Aorta (tissue), 5 donors: ENCODE measurements at regions not wholly inside any gene's neighbourhood (a gene's known extent, or its start where the extent isn't known, plus 50 kb on each side); places are given as distances from the start of the nearest gene placed in this dataset.
"Not testable (repeated sequence)": the region's sequence is repeated elsewhere in the genome, so short reads cannot be mapped to it uniquely, and the experiment has no call there.

Experiments used
- ATAC-seq: fragments of 200-7000 bp; cut with Tn5 transposase; one replicate; pipeline ENCODE4 v1.9.1; 2022; ENCODE audit warnings: moderate library complexity; ENCODE audit not compliant: low FRiP score
- DNase-seq, 2 donors: peaks; one replicate each; pipeline ENCODE4 v3.0.0-alpha.2; 2020
- H3K27ac ChIP-seq, 2 donors: one replicate each; pipeline ENCODE4 v1.5.1; 2013; ENCODE audit warnings: low read length in 2 of 2, mild to moderate bottlenecking in 2 of 2, moderate library complexity in 2 of 2, control low read depth in 1 of 2, inconsistent platforms in 1 of 2, low read depth in 1 of 2
- H3K27me3 ChIP-seq, 2 donors: one replicate each; pipeline ENCODE4 v1.6.1; 2013; ENCODE audit warnings: control low read depth in 1 of 2, low read length in 1 of 2, mild to moderate bottlenecking in 1 of 2, moderate library complexity in 1 of 2; ENCODE audit not compliant: insufficient read depth in 2 of 2, control insufficient read depth in 1 of 2
- H3K36me3 ChIP-seq, 2 donors: one replicate each; pipeline ENCODE4 v1.6.1; 2013; ENCODE audit warnings: control low read depth in 1 of 2, low read length in 1 of 2, mild to moderate bottlenecking in 1 of 2; ENCODE audit not compliant: insufficient read depth in 2 of 2, control insufficient read depth in 1 of 2
- H3K4me1 ChIP-seq, 2 donors: one replicate each; pipeline ENCODE4 v1.6.1; 2013; ENCODE audit warnings: low read length in 2 of 2, control low read depth in 1 of 2, mild to moderate bottlenecking in 1 of 2, moderate library complexity in 1 of 2; ENCODE audit not compliant: insufficient read depth in 2 of 2, control insufficient read depth in 1 of 2
- H3K4me3 ChIP-seq, 2 donors: one replicate each; pipeline ENCODE4 v1.5.1; 2013; ENCODE audit warnings: low read length in 2 of 2, control low read depth in 1 of 2, mild to moderate bottlenecking in 1 of 2
- H3K9me3 ChIP-seq: one replicate; pipeline ENCODE4 v1.6.1; 2013; ENCODE audit warnings: mild to moderate bottlenecking, low read length; ENCODE audit not compliant: control insufficient read depth
- WGBS, 2 donors: extraction: QIAGEN DNeasy Blood & Tissue Kit; methylation state at CpG; one replicate each; pipeline ENCODE4 v1.1.7; 2013; 5-methylcytosine and 5-hydroxymethylcytosine counted together
- intact Hi-C, 2 donors: fragments of 100-400 bp; cut with DNase I; formaldehyde crosslinking; loops; one replicate each; pipeline versions ENCODE4 v1.14.2 to v1.15.0; 2022
- donor health status: healthy with polysubstance abuse.
- donor health status: Bipolar disorder and iron deficiency.
- donor health status: DM: no; HTN: no; CAD: no.
- donor health status: DM: no; HTN: no; CAD: no.
- donor health status: DM: yes; HTN: yes; CAD: no.

DNA sequence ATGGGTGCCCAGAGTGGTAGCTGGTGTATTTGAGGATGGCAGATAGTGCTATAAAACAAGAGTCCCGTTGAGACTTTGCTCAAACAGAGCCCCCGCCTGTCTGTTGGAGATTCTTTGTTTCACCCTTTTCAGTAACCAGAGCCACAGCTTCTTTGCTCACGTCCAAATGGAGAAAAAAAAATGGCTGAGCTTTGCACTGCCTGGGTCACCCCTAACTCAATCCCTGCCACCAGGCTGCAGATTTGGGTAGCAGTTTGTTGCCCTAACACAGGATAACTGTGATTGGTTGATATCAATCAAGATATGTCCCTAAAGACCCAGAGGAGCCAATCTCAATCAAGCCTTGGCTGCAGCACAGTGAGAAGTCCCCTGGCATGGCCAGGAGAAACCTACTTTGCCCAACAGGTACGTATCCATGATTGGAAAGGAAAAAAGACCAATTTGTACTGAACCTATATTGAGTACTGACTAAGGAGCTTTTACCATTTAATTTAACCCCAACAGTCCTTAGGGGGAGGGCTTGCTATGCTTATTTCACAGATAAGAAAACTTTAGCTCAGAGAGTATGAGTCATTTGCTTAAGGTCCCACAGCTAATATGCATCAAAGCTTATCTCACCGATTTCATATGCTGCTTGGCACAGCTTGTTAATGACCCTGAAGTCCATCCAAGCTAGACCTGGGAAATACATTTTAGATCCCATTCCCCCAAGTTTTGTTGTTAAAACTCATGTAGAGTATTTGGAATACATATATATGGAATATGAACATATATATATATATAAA is 72.0 kb upstream of the SH3BP4 start:
- Histone ChIP-seq H3K9me3 (no peaks in the 10 kb centered on the region), H3K4me3 (no peak overlapping the region), H3K36me3 (no peaks in the 10 kb centered on the region), H3K27me3 (no peaks in the 10 kb centered on the region), H3K4me1 (no peaks in the 10 kb centered on the region), H3K27ac (no peak overlapping the region)
- 65 to 72% methylated on average over 5 of the region's 5 CpGs for WGBS, 2 donors
- intact Hi-C loops = loop anchor here (2.0 to 10.0 kb wide), 3 partner anchors 75 to 227 kb away; partner anchors contain the start of gene SH3BP4 (in 1 of the 2)
- ATAC-seq = no peak
- no peak for DNase-seq

DNA sequence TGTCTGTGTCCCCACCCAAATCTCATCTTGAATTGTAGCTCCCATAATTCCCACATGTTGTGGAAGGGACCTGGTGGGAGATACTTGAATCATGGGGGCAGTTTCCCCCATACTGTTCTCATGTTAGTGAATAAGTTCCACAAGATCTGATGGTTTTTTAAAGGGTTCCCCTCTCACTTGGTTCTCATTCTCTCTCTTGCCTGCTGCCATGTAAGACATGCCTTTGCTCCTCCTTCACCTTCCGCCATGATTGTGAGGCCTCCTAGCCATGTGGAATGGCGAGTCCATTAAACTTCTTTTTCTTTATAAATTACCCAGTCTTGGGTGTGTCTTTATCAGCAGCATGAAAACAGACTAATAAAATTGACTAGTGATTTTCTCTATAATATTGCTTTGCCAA is 75.2 kb upstream of the SH3BP4 start:
- H3K9me3 ChIP-seq, ATAC-seq, H3K4me1 ChIP-seq, H3K36me3 ChIP-seq, H3K27me3 ChIP-seq, H3K27ac ChIP-seq, DNase-seq, H3K4me3 ChIP-seq, intact Hi-C loops: not testable (repeated sequence)
- WGBS, 2 donors = 98% methylated on average over 2 of the region's 2 CpGs

DNA sequence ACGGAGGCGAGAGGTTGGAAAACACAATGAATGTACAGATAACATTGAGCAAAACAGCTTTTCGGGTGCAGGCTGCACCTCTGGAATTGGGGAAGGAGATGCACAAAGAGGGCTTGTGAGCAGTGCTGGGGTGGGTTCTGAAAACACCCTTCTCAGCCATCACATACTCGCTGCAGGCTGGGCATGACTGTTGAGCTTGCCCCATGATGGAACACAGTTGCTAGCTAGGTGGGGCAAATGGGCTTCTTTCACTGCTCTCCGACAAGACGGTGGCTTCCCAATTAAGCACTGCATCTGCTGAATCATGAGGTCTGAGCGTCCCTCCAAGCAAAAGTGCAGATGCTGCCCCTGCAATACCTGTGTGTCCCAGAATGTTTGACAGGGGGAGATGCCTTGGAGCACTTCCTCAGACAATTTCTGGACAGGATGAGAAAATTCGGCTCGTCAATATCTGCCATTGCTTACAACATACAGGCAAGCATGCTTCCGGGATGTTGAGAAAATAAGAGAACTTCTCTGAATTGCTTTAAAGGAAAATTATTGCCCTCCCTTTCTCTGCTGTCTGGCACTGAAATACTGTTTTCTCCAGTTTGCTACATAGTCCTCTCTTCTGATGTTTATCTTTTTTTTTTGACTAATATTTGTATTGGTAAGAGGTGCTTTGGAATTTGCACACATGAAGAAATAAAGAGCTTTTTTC is 77.3 kb upstream of the SH3BP4 start:
- H3K4me1 ChIP-seq = no peaks in the 10 kb centered on the region
- DNase-seq (no peak), ATAC-seq (no peak)
- H3K36me3 ChIP-seq = no peaks in the 10 kb centered on the region
- no peak overlapping the region for H3K27ac ChIP-seq
- intact Hi-C loops = no loop called here
- no peaks in the 10 kb centered on the region for H3K27me3 ChIP-seq
- H3K9me3 ChIP-seq = no peaks in the 10 kb centered on the region
- no peak overlapping the region for H3K4me3 ChIP-seq
- 82 to 83% methylated on average over 10 of the region's 10 CpGs for WGBS, 2 donors

DNA sequence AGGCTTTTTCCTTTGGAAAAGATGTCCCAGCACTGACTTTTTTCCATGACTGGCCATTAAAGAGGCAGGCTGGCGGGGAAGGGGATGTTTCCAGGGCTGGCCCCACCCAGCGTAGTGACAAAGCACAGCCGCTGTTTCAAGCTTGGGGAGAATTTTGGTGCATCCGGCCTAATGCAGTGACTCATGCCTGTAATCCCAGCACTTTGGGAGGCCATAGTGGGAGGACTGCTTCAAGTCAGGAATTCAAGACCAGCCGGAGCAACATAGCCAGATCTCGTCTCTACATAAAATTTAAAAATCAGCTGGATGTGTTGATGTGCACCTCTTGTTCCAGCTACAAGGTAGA is 78.0 kb upstream of the SH3BP4 start:
- Histone ChIP-seq H3K4me3 (no peak overlapping the region), H3K4me1 (no peaks in the 10 kb centered on the region), H3K27ac (no peak overlapping the region), H3K9me3 (no peaks in the 10 kb centered on the region), H3K27me3 (no peaks in the 10 kb centered on the region), H3K36me3 (no peaks in the 10 kb centered on the region)
- intact Hi-C loops = no loop called here
- DNase-seq (peak in 1 of 2 donors; percentile 56), ATAC-seq (no peak)
- WGBS, 2 donors = 83 to 85% methylated on average over 6 of the region's 6 CpGs

DNA sequence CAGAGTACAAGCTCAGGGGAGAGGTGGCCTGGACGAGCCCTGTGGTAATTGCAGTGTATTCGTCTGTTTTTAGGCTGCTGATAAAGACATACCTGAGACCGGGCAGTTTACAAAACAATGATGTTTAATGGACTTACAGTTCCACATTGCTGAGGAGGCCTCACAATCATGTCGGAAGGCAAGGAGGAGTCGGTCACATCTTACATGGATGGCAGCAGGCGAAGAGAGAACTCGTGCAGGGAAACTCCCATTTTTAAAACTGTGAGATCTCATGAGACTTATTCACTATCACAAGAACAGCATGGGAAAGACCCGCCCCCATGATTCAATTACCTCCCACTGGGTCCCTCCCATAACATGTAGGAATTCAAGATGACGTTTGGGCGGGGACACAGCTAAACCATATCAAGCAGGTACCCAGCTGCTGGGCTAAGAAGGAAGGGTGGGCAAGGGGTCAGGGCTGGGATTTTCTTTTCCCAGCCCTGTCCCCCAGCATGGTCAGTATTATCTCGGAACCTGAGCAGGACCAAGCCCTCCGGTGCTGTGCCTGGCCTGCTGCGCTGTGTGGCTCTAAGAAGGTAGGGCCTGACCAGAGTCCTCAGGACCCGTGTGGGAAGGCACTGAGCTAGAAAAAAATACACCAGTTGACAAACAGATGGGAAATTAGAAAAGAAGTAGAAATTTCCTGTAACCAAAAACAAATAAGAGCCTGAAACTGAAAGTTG is 78.6 kb upstream of the SH3BP4 start:
- no peaks in the 10 kb centered on the region for H3K9me3 ChIP-seq
- 92 to 93% methylated on average over 14 of the region's 14 CpGs for WGBS, 2 donors
- DNase-seq (no peak), ATAC-seq (no peak)
- H3K4me1 ChIP-seq = no peaks in the 10 kb centered on the region
- H3K4me3 ChIP-seq = no peak overlapping the region
- no peaks in the 10 kb centered on the region for H3K27me3 ChIP-seq
- H3K27ac ChIP-seq = no peak overlapping the region
- no peaks in the 10 kb centered on the region for H3K36me3 ChIP-seq
- intact Hi-C loops = no loop called here

DNA sequence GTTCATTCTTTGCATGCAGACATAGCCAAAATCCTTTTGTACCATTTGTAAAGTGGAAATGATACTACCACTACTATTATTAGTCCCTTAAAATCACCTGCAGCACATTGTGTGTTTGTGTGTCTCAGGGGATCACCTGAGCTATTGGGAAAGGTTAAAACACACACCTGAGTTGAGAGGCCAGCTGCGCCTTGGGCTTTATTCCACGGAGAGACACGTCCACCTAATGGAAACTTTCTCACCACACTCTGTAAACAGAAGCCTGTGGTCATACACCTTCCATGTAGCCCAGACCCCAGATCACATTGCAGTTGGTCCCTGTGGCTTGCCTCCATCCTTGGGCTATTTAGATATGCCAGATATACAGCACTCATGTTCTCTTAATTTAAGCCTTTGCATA is 81.8 kb upstream of the SH3BP4 start:
- WGBS, 2 donors = 88 to 90% methylated on average over 3 of the region's 3 CpGs
- ATAC-seq (no peak), DNase-seq (no peak)
- Histone ChIP-seq H3K27me3 (no peaks in the 10 kb centered on the region), H3K4me1 (no peaks in the 10 kb centered on the region), H3K9me3 (no peaks in the 10 kb centered on the region), H3K4me3 (no peak overlapping the region), H3K36me3 (no peaks in the 10 kb centered on the region), H3K27ac (no peak overlapping the region)
- intact Hi-C loops = no loop called here

DNA sequence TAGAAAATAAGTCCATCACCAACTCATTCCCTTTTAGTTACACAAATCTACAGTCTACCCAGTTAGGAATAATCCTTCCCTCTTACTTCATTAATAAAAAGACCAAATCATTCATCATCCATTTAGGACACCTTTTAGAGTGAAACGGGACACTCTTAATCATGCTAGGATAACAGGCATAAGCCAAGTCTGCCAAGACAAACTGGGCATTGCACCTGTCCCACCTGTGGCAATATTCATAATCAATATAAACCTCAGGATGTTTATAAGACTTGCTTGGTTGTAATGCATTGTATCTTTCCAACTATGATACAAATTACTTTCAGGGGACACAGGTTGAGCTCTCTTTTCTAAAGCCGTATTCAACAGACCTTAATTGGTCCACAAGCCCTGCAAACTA is 82.7 kb upstream of the SH3BP4 start:
- Histone ChIP-seq H3K27ac (no peak overlapping the region), H3K9me3 (no peaks in the 10 kb centered on the region), H3K4me3 (no peak overlapping the region), H3K27me3 (no peaks in the 10 kb centered on the region), H3K36me3 (no peaks in the 10 kb centered on the region), H3K4me1 (no peaks in the 10 kb centered on the region)
- DNase-seq (no peak), ATAC-seq (no peak)
- intact Hi-C loops = no loop called here
- 37 to 48% methylated on average over 2 of the region's 2 CpGs for WGBS, 2 donors

DNA sequence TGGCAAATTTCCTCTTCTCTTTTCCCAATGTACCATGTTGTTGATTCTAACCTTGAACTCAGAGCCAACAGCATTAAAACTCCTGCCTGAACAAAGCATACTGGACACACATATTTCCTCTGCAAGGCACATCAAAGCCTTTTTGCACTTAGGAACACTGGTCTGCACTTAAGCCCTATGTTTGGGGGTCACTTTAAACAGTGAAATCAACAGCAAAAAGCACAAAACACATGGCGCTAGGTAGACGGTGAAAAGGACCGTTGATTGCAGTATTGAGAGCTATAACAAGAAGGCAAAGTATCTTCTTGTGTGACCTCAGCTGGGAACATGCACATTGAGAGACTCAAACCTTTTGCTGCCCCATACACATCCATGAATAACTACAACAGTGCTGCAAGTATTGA is 83.9 kb upstream of the SH3BP4 start:
- intact Hi-C loops = no loop called here
- H3K27me3 ChIP-seq = no peaks in the 10 kb centered on the region
- ATAC-seq (no peak), DNase-seq (no peak)
- H3K9me3 ChIP-seq = no peaks in the 10 kb centered on the region
- H3K4me1 ChIP-seq = no peaks in the 10 kb centered on the region
- WGBS, 2 donors = 93% methylated on average over 3 of the region's 3 CpGs
- H3K27ac ChIP-seq = no peak overlapping the region
- no peak overlapping the region for H3K4me3 ChIP-seq
- no peaks in the 10 kb centered on the region for H3K36me3 ChIP-seq
